Amygdala (tissue), 56 donors: ENCODE measurements at regions not wholly inside any gene's neighbourhood (a gene's known extent, or its start where the extent isn't known, plus 50 kb on each side); places are given as distances from the start of the nearest gene placed in this dataset.
"Not testable (repeated sequence)": the region's sequence is repeated elsewhere in the genome, so short reads cannot be mapped to it uniquely, and the experiment has no call there.

ENCODE experiments used
- DNase-seq, 56 donors: peaks; one replicate each; lab custom pipeline; 2025; lab: John Stamatoyannopoulos, UW

DNA sequence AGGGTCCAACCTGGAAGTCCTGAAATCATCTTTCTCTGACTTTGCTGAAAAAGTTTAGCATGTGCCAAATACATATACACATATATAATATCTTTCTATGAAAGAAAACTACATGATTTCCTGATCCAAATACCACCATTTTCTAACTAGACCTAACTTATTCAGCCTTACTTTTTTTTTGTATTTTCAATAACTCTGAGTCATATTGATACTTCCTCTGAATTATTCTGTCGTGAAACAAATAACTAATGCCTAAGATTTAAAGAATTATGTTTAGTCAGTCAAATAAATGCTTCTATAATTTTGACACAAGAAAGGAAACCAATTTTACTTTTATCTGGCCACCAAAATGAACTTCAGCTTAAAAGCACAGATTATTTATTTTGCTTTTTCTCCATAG lies 760.2 kb upstream of the GBE1 start:
- no peak for DNase-seq

DNA sequence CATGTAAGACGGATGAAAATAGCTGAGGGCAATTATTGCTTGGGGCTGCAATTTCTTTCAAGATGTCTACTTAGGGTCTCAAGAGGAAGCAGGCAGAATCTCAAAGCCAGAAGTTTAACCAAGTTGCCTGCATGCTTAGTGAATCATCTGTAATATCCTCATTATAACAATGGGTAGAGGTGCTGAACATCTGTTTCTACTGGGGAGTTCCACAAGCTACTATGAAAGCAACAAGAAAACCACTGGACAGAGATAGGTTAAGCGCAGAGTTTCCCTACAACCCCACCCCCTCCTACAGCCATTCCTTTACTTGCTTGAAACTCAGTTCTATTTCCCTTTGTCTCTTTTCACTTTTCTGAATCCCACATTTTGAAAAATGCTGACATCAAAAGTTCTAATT lies 759.4 kb upstream of the GBE1 start:
- DNase-seq, result no peak

DNA sequence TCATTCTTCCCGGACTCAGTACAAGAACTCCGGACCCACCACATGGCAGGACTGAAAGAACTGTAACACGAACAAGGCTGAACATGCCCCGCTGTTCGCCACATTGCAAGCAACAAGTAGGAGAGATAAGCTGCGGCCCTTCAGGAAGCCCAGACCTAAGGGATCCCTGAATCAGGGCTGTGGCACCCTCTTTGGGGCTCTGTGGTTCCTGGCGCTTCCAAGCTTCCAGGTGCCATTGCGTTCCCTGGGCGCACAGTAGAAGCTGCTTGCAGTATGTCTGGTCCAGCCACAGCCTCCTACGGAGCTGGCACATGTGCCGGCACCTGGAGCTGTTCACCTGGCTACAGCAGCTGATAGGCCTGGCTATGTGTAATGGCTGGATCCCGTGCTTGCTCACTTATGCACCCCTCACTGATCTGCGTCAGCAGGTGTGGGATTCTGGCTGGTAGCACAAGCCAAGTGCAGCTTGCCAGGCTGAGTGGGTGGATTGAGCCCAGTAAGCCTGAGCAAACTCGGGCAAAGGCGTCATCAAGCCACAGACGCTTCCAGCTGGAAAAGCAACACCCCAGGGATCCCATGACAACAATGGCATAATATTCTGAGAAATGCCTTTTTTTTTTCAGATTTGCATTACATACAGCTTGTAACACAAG lies 748.6 kb upstream of the GBE1 start:
- DNase-seq, result no peak

DNA sequence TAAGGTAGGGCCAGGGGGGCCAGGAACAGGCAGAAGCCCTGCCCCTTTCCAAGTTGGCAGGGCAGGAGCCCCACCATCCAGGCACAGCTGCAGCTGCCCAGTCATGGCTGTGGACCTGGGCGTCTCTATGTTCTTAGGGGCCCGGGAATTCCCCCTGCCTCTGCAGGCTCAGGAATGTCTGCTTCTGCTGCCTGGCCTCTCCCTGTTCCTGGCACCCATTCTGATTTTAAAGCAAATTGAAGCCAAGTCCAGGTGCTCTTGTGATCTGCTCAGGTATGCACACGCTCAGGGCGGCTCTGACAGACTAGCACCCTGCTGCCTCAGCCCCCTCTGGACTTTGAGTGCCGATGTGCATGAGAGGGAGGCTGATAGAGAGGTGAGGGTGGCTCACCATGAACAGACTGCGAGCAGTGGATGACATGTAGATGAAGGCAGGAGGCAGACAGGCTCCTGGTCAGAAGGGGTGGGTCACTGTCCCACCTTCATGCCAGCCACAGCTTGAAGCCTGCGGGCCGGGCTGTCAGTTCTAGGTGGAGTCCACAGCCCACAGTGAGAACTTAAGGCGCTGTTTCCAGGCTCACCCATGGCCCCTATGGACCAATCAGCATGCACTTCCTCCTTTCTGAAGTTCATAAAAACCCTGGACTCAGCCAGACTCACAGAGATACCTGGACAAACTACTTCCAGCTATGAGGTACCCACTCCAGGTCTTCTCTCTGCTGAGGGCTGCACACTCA lies 747.8 kb upstream of the GBE1 start:
- no peak for DNase-seq

DNA sequence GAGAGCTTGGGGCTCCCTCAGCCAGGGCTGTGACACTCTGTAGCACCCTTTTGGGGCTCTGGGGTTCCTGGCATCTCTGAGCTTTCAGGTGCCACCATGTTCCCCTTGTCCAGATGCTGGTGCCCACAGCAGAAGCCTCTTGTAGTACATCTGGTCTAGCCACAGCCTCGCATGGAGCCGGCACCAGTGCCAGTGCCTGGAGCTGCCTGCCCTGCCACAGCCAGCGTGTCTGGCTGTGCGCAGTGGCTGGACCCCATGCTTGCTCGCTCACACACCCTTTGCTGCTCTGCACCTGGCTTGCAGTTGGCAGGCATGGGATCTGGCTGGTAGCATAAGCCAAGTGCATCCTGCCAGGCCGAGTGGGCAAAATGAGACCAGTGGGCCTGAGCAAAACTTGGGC lies 744.8 kb upstream of the GBE1 start:
- DNase-seq, result no peak

DNA sequence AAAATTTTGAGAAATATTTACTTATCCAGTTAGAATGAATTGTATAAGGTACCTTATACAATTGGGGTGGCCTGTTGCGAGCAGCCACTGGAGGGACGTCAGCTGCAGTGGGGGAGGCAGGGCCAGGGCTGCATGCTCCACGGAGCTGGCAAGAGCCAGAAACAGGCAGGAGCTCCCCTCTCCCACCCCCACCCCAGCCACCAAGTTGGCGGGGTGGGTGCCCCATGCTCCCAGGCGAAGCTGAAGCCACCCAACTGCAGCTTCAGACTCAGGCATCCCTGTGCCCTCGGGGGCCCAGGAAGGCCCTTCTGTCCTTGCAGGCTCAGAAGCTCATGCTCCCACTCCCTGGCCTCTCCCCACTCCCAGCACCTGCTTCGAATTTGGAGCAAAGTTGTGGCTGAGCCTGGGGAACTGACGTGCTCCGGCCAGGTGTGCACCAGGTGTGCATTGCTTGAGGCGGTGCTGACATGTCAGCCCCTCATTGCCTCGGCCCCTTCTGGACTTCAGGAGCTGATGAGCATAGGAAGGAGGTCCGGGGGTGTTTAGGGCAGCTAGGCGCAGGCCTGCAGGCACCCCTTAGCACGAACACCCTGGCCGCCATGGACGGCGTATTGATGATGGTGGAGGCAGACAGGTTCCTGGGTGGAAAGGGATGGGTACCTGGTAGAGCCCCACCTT lies 743.8 kb upstream of the GBE1 start:
- DNase-seq, result no peak

DNA sequence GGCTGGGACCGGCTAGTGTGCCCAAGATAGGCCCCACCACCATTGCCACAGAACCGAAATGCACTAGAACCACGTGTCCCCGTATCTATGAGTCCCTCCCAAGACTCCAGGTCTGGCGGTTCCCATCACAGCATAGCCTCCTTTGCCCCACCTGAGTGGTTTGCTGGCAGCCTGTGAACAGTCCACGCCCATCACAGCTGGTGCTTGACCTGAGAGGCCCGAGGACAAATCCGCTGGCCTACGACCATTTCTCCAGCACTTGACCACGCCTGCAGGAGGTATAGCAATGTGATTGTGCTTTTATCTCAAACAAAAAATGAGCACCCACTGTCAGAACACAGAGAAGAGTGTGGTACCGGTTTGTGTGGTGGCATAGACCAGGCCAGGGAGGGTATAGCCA lies 736.7 kb upstream of the GBE1 start:
- DNase-seq, result no peak

DNA sequence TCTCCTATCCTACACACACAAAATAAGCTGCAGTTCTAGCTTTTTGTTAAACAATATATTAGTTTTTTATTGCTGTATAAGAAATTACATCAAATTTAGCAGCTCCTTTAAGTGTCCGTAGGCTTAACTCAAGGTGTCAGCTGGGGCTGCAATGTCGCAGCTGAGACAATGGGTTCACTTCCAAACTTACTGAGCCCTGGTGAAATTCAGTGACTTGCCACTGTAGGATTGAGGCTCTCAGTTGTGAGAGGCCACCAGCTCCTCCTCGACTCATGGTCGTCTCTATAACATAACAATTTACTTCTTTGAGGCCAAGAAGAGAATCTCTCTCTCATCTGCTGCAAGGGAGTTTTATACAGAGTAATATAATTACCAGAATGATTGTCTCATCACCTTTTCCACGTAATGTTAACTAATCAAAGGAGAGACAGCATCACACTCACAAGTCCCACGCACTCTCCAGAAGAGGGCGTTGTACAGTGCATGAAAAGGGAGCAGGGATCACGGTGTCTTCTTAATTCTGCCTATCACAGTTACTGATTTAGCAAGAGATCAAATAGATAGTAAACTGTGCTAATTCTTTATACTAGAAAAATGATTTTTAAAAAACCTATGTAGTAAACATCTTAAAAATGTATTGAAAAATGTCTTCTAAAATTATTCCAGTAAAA lies 735.6 kb upstream of the GBE1 start:
- no peak for DNase-seq

DNA sequence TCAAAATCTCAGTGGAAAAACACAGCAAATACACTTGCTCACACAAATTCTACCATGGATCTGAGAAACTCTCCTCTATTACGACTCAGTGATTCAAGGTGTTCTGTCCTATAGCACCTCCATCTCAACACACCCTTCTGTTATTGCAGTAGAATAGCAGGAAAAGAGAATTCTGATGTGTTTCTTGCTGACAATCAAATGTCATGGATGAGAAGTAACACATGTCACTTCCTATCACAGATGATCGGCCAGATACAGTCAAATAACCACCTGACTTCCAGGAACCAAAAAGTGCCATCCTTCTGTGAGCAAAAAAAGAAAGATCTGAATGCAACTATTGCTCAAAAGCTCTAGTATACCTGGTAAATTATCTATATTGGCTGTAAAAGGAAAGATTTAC lies 734.2 kb upstream of the GBE1 start:
- no peak for DNase-seq

DNA sequence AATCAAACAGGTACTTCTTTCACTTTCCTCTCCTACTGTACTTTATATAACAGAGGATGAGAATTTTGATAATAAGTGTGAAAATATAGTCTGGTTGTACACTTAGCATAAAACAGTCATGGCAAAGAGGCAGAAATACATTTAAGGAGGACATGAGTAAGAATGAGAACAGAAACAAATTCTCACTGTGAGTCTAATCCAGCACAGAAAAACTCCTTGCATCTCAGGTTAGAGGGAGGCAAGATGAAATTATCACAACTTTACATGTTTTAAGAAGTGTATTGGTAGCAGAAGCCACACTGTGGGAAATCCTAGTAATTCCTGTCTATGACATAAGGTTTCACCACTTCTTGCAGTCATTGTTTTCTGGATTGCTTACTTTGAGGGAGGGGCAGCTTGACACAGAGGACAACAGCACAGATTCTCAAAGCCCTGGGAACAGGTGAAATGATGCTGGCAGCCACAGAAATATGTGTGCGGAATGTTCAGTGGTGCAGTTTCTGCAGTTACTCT lies 733.6 kb upstream of the GBE1 start:
- no peak for DNase-seq

DNA sequence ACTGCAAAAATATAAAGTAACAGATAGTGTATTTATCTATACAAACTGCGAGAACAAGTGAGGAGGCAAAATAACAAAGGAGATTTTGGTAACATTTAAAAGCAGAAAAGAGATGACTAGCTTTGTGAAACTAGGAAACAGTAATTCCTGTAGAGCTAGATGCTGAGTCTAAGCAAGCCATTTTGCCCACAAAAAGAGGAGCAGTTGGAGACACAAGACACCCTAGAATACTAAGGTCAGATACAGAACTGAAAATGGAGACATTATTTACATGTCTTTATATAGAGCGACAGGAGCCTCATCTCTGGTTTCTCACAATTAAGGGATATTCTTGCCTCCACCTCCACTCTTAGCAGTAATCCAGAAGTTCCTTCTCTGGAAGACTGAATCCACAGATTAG lies 732.4 kb upstream of the GBE1 start:
- no peak for DNase-seq

DNA sequence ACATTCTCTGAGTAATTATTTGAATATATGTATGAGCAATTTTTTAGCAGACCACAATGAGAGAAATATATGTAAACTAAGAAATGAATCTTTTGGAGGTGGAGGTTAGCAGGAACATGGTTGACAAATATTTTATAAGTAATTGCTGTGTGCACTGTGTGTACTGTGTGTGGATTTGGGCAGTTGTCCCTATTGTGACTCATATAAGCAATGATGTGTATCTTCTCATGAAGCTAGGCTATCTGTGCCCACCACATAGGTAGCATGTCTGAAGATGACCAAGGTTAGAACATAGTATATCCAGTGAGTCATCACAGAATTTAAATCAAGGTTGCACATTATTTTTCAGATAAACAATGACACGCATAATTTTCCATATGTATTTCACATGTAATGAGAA lies 713.9 kb upstream of the GBE1 start:
- DNase-seq, result no peak

DNA sequence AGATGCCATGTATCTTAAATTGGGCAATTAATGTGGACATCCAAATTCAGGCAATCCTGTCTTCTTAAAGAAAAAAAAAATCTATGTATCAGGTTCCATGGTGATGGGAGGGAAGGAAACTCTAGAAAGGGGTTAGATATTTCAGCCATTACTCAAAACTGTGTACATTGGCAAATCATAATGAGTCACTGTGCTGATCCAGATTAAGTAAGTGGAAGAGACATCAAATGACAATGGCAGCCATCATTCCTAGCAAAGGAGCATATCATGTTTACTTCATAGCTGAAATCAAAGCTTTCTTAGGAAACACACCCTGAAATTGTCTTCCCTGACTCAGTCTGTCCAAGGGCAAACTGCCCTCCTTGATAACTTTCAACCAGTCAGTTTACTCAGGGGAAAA lies 713.3 kb upstream of the GBE1 start:
- DNase-seq, result no peak

DNA sequence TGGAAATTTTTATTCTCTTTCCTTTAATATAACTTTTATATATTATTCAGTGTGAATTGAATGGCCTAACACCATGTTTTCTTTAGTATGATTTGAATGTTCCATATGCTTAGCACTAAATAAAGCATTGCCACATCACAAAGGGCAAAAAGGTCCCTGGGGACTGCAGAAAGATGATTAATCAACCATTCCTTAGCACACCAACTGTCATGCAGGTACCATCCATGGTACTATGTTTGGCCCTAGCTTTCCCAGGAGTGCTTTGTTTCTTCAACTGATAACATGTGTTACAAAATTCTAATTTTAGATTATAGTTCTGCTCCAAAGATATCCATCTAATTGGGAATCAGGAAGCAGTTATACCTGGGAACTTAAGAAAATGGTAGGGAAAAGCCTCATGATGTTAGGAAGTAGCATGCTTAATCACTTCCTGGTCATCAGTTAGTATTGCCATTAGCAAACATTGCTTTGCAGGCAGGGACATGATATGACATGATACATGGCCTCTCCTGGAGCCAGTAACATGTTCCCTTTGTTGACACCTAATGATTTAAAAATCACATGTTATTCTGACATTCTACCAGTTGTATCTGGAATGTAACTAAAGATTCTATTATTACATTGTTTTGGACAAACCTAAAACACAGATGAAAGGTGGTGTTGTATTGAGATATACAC lies 712.6 kb upstream of the GBE1 start:
- DNase-seq, result no peak

DNA sequence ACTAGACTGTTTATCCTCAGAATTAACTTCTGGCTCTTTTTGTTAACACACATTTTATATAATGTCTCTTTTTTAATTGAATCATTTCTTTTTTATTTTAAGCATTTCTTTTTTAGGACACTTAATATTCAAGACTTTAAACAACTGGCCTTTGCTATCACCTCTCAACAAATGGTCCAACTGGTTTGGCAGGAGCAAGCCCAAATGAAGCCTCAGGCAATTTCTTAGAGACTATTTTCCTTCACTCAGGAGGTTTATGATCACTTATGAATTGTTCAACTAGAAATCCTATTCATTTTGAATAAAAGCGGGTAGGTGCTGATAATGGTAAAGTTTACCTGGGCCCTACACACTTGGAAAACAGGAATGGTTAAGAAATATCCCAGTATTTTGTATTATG lies 705.6 kb upstream of the GBE1 start:
- DNase-seq, result no peak

DNA sequence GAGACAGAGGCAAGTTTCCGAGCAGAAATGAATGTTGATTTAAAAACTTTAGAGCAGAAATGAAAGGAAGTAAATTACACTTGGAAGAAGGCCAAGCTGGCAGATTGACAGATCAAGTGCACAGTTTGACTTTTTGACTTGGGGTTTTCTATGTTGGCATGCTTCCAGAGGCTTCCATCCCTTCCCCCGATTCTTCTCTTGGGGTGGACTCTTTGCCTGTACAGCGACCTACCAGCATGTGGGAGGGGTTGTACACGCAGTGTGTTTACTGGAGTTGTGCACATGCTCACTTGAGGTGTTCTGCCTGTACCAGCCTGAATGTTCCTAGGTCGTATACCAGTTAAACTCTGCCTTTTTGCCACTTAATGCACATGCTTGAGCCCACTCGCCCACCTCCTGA lies 701.5 kb upstream of the GBE1 start:
- no peak for DNase-seq

DNA sequence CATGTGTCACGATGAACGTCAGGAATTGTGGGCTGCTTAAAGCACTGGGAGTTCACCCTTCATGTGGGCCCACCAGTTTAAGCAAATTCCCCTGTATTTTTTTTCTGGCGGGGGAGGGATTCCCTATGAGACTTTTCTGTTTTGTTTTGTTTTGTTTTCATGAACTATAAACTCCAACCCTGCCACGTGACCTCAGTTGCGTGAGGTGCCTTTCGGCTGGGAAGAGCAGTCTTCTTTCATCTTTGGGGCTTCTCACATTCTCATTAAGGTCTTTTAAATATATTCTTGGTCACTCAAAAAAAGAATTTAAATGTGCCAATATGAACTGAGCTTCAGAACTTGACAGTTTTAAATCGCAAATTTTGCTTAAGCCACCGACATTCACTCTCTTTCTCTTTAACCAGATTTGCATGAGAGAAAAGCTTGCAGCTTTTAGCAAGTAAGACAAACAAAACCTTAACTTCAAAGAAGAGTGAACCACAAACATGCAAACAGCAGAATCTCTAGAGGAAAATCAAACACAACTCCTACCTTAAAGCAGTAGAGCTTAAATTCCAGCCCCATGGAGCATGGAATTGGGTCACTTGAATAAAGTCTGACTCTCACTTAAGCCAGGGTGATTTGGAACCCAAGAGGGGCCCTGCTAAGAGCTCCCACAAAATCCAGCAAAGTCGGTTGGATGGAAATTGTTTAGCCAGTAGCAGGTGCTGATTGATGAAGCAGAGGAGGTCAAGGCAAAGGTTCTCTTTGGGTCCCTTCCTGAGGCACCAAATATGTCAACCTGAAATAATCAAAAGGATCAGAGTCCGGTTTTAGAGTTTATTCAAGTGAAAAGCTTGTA lies 699.8 kb upstream of the GBE1 start:
- no peak for DNase-seq

DNA sequence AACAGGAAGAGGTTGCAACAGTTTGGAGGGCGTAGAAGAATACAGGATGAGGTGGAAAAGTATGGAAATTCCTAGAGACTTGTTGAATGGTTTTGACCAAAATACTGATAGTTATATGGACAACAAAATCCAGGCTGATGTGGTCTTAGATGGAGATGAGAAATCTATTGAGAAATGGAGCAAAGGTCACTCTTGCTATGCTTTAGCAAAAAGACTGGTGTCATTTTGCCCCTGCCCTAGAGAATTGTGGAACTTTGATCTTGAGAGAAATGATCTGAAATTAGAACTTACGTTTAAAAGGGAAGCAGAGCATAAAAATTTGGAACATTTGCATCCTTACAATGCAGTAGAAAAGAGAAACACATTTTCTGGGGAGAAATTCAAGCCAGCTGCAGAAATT lies 686.9 kb upstream of the GBE1 start:
- DNase-seq, result no peak

DNA sequence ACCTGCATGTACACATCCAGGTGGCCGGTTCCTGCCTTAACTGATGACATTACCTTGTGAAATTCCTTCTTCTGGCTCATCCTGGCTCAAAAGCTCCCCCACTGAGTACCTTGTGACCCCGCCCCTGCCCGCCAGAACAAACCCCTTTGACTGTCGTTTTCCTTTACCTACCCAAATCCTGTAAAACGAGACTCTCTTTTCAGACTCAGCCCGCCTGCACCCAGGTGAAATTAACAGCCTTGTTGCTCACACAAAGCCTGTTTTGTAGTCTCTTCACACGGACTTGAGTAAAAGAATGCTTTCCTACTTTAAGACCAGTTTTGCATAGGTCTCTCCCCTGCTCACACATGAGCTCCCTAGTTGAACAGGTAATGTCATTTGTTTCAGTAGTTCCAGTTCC lies 667.4 kb upstream of the GBE1 start:
- not testable (repeated sequence) for DNase-seq

DNA sequence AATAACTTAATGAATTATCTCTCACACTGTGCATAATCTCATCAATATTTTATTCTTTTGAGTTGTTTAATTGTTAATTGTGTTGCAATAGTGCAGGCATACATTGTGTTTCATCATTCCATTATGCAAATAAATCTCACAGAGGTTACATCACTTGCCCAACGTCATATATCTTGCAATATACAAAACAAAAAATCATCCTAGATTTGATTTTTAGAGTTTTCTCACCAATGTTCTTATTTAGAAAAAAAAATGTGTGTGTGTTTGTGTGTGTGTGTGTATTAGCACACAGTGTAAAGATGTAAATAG lies 662.5 kb upstream of the GBE1 start:
- DNase-seq, result no peak
